Loucy (cell line): ENCODE measurements at regions not wholly inside any gene's neighbourhood (a gene's known extent, or its start where the extent isn't known, plus 50 kb on each side); places are given as distances from the start of the nearest gene placed in this dataset.
"Not testable (repeated sequence)": the region's sequence is repeated elsewhere in the genome, so short reads cannot be mapped to it uniquely, and the experiment has no call there.

Experiments used
- EZH2phosphoT487 ChIP-seq: fragments of 200-600 bp; IDR thresholded peaks from 2 replicates; pipeline ENCODE4 v1.6.1; 2018; ENCODE audit warnings: antibody characterized with exemption, mild to moderate bottlenecking, moderate library complexity, borderline replicate concordance
- TF ChIP-seq, protein P1 (sequence below): fragments of 200-600 bp; sonication (generic); conservative IDR thresholded peaks from 2 replicates; pipeline ENCODE4 v1.5.1; 2014; ENCODE audit warnings: mild to moderate bottlenecking, antibody characterized with exemption, low read length

DNA sequence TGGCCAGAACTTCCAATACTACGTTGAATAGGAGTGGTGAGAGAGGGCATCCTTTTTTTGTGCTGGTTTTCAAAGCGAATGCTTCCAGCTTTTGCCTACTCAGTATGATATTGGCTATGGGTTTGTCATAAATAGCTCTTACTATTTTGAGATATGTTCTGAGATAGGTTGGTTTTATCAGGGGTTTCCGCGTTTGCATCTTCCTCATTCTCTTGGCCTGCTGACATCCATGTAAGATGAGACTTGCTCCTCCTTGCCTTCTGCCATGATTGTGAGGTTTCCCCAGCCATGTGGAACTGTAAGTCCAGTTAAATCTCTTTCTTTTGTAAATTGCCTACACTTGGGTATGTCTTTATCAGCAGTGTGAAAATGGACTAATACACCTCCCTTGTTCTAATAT is 71.2 kb upstream of the C7orf33 start:
- TF ChIP-seq, protein P1, sequence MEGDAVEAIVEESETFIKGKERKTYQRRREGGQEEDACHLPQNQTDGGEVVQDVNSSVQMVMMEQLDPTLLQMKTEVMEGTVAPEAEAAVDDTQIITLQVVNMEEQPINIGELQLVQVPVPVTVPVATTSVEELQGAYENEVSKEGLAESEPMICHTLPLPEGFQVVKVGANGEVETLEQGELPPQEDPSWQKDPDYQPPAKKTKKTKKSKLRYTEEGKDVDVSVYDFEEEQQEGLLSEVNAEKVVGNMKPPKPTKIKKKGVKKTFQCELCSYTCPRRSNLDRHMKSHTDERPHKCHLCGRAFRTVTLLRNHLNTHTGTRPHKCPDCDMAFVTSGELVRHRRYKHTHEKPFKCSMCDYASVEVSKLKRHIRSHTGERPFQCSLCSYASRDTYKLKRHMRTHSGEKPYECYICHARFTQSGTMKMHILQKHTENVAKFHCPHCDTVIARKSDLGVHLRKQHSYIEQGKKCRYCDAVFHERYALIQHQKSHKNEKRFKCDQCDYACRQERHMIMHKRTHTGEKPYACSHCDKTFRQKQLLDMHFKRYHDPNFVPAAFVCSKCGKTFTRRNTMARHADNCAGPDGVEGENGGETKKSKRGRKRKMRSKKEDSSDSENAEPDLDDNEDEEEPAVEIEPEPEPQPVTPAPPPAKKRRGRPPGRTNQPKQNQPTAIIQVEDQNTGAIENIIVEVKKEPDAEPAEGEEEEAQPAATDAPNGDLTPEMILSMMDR = not testable (repeated sequence)
- not testable (repeated sequence) for TF ChIP-seq EZH2phosphoT487
